Stomach (tissue), 8 donors: ENCODE measurements at regions not wholly inside any gene's neighbourhood (a gene's known extent, or its start where the extent isn't known, plus 50 kb on each side); places are given as distances from the start of the nearest gene placed in this dataset.
A peak's percentile ranks its signal among the peaks of the same experiment; 100 is the strongest.

Experiments used
- DNase-seq, 2 donors: peaks; one replicate each; pipeline versions ENCODE4 v3.0.0 to v3.0.0-alpha.2; 2013 to 2019
- H3K27ac ChIP-seq, 5 donors: fragments of 200-600 bp in 4 of 5; sonication (generic) in 4 of 5; one replicate each; pipeline ENCODE4 v1.5.1; 2013 to 2019; ENCODE audit warnings: mild to moderate bottlenecking in 1 of 5, moderate library complexity in 1 of 5
- H3K27me3 ChIP-seq, 3 donors: fragments of 200-600 bp; sonication (generic); one replicate each; pipeline ENCODE4 v1.5.1; 2017 to 2019; ENCODE audit warnings: mixed run types in 1 of 3
- H3K36me3 ChIP-seq, 4 donors: fragments of 200-600 bp; sonication (generic); 1 replicate in 3 of 4; 2 replicates in 1 of 4; pipeline ENCODE4 v1.5.1; 2016 to 2019
- H3K4me1 ChIP-seq, 4 donors: fragments of 200-600 bp; sonication (generic); one replicate each; pipeline ENCODE4 v1.5.1; 2016 to 2019
- H3K4me3 ChIP-seq, 4 donors: fragments of 200-600 bp; sonication (generic) in 3 of 4; one replicate each; pipeline ENCODE4 v1.5.1; 2016 to 2019; ENCODE audit warnings: mild to moderate bottlenecking in 1 of 4
- H3K9me3 ChIP-seq, 4 donors: fragments of 200-600 bp; sonication (generic); one replicate each; pipeline ENCODE4 v1.5.1; 2016 to 2019
- EP300 ChIP-seq: sonication (generic); formaldehyde crosslinking; IDR thresholded peaks from one replicate; pipeline ENCODE4 v1.6.1; 2017; ENCODE audit warnings: antibody characterized with exemption
- POLR2A ChIP-seq, 4 donors: fragments of 450-650 bp; IDR thresholded peaks; one replicate each; pipeline ENCODE4 v1.6.1; 2016; ENCODE audit warnings: antibody characterized with exemption in 4 of 4, control low read depth in 2 of 4, mild to moderate bottlenecking in 1 of 4, moderate library complexity in 1 of 4
- POLR2AphosphoS5 ChIP-seq, 3 donors: sonication (generic); formaldehyde crosslinking; IDR thresholded peaks; one replicate each; pipeline ENCODE4 v1.6.1; 2016; ENCODE audit warnings: antibody characterized with exemption in 3 of 3
- WGBS, 5 donors: extraction: QIAGEN DNeasy Blood & Tissue Kit in 3 of 5; methylation state at CpG; one replicate each; pipeline versions ENCODE4 v1.1.5 to v1.1.7; 2013 to 2018; 5-methylcytosine and 5-hydroxymethylcytosine counted together
- intact Hi-C: fragments of 100-400 bp; cut with DNase I; formaldehyde crosslinking; loops from one replicate; pipeline ENCODE4 v1.15.1; 2023; ENCODE audit warnings: low total_unique reads
- TF ChIP-seq, protein P1 (sequence below), 7 experiments: fragments of 450-650 bp in 4 of 7; fragments of 200-600 bp in 3 of 7; sonication (generic) in 3 of 7; IDR thresholded peaks; one replicate each; pipeline ENCODE4 v1.5.1; 2016 to 2019; ENCODE audit warnings: antibody characterized with exemption in 7 of 7, control low read depth in 2 of 7, mild to moderate bottlenecking in 1 of 7
- donor health status: healthy with polysubstance abuse.
- donor health status: Bipolar disorder and iron deficiency.
- donor health status: healthy.

DNA sequence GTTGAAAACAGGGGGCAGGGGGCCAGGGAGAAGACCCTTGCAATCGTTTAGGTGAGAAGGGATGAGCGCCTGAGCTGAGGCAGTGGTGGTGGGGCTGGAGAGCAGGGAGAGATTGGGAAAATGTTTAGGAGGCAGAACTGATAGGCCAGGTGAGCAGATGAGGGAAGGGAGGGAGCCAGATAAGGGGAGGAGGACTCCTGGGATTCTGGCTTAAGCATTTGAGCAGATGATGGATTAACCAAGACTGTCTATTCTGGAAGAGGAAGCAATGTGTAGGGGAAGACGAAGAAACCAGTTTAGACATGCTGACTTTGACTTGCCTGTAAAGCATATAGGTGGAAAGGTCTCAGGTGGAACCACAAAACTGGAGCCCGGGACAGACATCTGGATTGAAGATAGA, 49.9 kb upstream of the ASPRV1 start:
- 78 to 90% (median 83%) methylated on average over 4 of the region's 4 CpGs for WGBS, 5 donors
- intact Hi-C loops = no loop called here
- H3K9me3 ChIP-seq = no peaks in the 10 kb centered on the region
- H3K36me3 ChIP-seq = peaks cover 0 to 5% (median 3%) of the 10 kb centered on the region in 4 donors
- H3K4me3 ChIP-seq = no peak overlapping the region
- DNase-seq = no peak
- TF ChIP-seq EP300 (no peak), POLR2AphosphoS5 (IDR thresholded peaks at IDR 0.05) (no peak), POLR2A (IDR thresholded peaks at IDR 0.05) (no peak)
- TF ChIP-seq, protein P1, sequence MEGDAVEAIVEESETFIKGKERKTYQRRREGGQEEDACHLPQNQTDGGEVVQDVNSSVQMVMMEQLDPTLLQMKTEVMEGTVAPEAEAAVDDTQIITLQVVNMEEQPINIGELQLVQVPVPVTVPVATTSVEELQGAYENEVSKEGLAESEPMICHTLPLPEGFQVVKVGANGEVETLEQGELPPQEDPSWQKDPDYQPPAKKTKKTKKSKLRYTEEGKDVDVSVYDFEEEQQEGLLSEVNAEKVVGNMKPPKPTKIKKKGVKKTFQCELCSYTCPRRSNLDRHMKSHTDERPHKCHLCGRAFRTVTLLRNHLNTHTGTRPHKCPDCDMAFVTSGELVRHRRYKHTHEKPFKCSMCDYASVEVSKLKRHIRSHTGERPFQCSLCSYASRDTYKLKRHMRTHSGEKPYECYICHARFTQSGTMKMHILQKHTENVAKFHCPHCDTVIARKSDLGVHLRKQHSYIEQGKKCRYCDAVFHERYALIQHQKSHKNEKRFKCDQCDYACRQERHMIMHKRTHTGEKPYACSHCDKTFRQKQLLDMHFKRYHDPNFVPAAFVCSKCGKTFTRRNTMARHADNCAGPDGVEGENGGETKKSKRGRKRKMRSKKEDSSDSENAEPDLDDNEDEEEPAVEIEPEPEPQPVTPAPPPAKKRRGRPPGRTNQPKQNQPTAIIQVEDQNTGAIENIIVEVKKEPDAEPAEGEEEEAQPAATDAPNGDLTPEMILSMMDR (IDR thresholded peaks at IDR 0.05) = no peak
- H3K27me3 ChIP-seq = no peaks in the 10 kb centered on the region
- peak overlapping the region in 1 of 5 donors; percentile 73 for H3K27ac ChIP-seq
- H3K4me1 ChIP-seq = peaks cover 0 to 13% (median 4%) of the 10 kb centered on the region in 4 donors
